ENCODE measurements at regions not wholly inside any gene's neighbourhood (a gene's known extent, or its start where the extent isn't known, plus 50 kb on each side); places are given as distances from the start of the nearest gene placed in this dataset.

GRCh38 chr11:110896358-110896757 is 184.1 kb upstream of the ARHGAP20 start:
- no peak for TF ChIP-seq POLR2AphosphoS5 (IDR thresholded peaks at IDR 0.05; ENCODE audit: borderline replicate concordance, low read depth, low read length)
- no peak for TF ChIP-seq EZH2 (IDR thresholded peaks at IDR 0.05)
- no peak for TF ChIP-seq FOXP2 (optimal IDR thresholded peaks at IDR 0.05; ENCODE audit: control extremely low read depth, extremely low read length, insufficient read depth)
- no peaks in the 10 kb centered on the region for H3K9me3 ChIP-seq (ENCODE audit: low read depth, low read length)
- no peak for DNase-seq (ENCODE audit: low read depth, low spot score)
- no peak overlapping the region for H3K4me3 ChIP-seq
- no peaks in the 10 kb centered on the region for H3K36me3 ChIP-seq (ENCODE audit: insufficient read depth, low read length)
- H3K9ac ChIP-seq (ENCODE audit: insufficient read length), result no peak overlapping the region
- H3K27ac ChIP-seq, result no peak overlapping the region

GRCh38 chr11:110894224-110894623 is 182.0 kb upstream of the ARHGAP20 start:
- no peak for DNase-seq (ENCODE audit: low read depth, low spot score)
- H3K9me3 ChIP-seq (ENCODE audit: low read depth, low read length), result no peaks in the 10 kb centered on the region
- no peaks in the 10 kb centered on the region for H3K36me3 ChIP-seq (ENCODE audit: insufficient read depth, low read length)
- no peak overlapping the region for H3K4me3 ChIP-seq
- no peak overlapping the region for H3K27ac ChIP-seq
- TF ChIP-seq EZH2 (IDR thresholded peaks at IDR 0.05) (no peak), FOXP2 (optimal IDR thresholded peaks at IDR 0.05; ENCODE audit: control extremely low read depth, extremely low read length, insufficient read depth) (no peak), POLR2AphosphoS5 (IDR thresholded peaks at IDR 0.05; ENCODE audit: borderline replicate concordance, low read depth, low read length) (no peak)
- no peak overlapping the region for H3K9ac ChIP-seq (ENCODE audit: insufficient read length)

GRCh38 chr11:110892741-110893285 is 180.6 kb upstream of the ARHGAP20 start:
- H3K27ac ChIP-seq, result no peak overlapping the region
- no peak overlapping the region for H3K9ac ChIP-seq (ENCODE audit: insufficient read length)
- no peak for DNase-seq (ENCODE audit: low read depth, low spot score)
- no peaks in the 10 kb centered on the region for H3K9me3 ChIP-seq (ENCODE audit: low read depth, low read length)
- TF ChIP-seq EZH2 (IDR thresholded peaks at IDR 0.05) (no peak), FOXP2 (optimal IDR thresholded peaks at IDR 0.05; ENCODE audit: control extremely low read depth, extremely low read length, insufficient read depth) (no peak), POLR2AphosphoS5 (IDR thresholded peaks at IDR 0.05; ENCODE audit: borderline replicate concordance, low read depth, low read length) (no peak)
- no peak overlapping the region for H3K4me3 ChIP-seq
- no peaks in the 10 kb centered on the region for H3K36me3 ChIP-seq (ENCODE audit: insufficient read depth, low read length)

GRCh38 chr11:110891411-110891810 is 179.2 kb upstream of the ARHGAP20 start:
- no peak overlapping the region for H3K9ac ChIP-seq (ENCODE audit: insufficient read length)
- no peak for DNase-seq (ENCODE audit: low read depth, low spot score)
- no peaks in the 10 kb centered on the region for H3K36me3 ChIP-seq (ENCODE audit: insufficient read depth, low read length)
- no peaks in the 10 kb centered on the region for H3K9me3 ChIP-seq (ENCODE audit: low read depth, low read length)
- TF ChIP-seq FOXP2 (optimal IDR thresholded peaks at IDR 0.05; ENCODE audit: control extremely low read depth, extremely low read length, insufficient read depth) (no peak), EZH2 (IDR thresholded peaks at IDR 0.05) (no peak), POLR2AphosphoS5 (IDR thresholded peaks at IDR 0.05; ENCODE audit: borderline replicate concordance, low read depth, low read length) (no peak)
- no peak overlapping the region for H3K4me3 ChIP-seq
- H3K27ac ChIP-seq, result no peak overlapping the region

GRCh38 chr11:110890995-110891394 is 178.8 kb upstream of the ARHGAP20 start:
- no peak for TF ChIP-seq POLR2AphosphoS5 (IDR thresholded peaks at IDR 0.05; ENCODE audit: borderline replicate concordance, low read depth, low read length)
- no peak for TF ChIP-seq EZH2 (IDR thresholded peaks at IDR 0.05)
- no peak for TF ChIP-seq FOXP2 (optimal IDR thresholded peaks at IDR 0.05; ENCODE audit: control extremely low read depth, extremely low read length, insufficient read depth)
- H3K27ac ChIP-seq, result no peak overlapping the region
- H3K36me3 ChIP-seq (ENCODE audit: insufficient read depth, low read length), result no peaks in the 10 kb centered on the region
- no peak overlapping the region for H3K4me3 ChIP-seq
- H3K9me3 ChIP-seq (ENCODE audit: low read depth, low read length), result no peaks in the 10 kb centered on the region
- DNase-seq (ENCODE audit: low read depth, low spot score), result no peak
- no peak overlapping the region for H3K9ac ChIP-seq (ENCODE audit: insufficient read length)

GRCh38 chr11:110886288-110886970 is 174.2 kb upstream of the ARHGAP20 start:
- H3K9ac ChIP-seq (ENCODE audit: insufficient read length), result no peak overlapping the region
- no peak for TF ChIP-seq EZH2 (IDR thresholded peaks at IDR 0.05)
- TF ChIP-seq POLR2AphosphoS5 (IDR thresholded peaks at IDR 0.05; ENCODE audit: borderline replicate concordance, low read depth, low read length), result no peak
- TF ChIP-seq FOXP2 (optimal IDR thresholded peaks at IDR 0.05; ENCODE audit: control extremely low read depth, extremely low read length, insufficient read depth), result no peak
- DNase-seq (ENCODE audit: low read depth, low spot score), result no peak
- H3K9me3 ChIP-seq (ENCODE audit: low read depth, low read length), result no peaks in the 10 kb centered on the region
- no peak overlapping the region for H3K4me3 ChIP-seq
- H3K36me3 ChIP-seq (ENCODE audit: insufficient read depth, low read length), result no peaks in the 10 kb centered on the region
- no peak overlapping the region for H3K27ac ChIP-seq

GRCh38 chr11:110883256-110883655 is 171.0 kb upstream of the ARHGAP20 start:
- DNase-seq (ENCODE audit: low read depth, low spot score), result no peak
- no peak overlapping the region for H3K9ac ChIP-seq (ENCODE audit: insufficient read length)
- no peaks in the 10 kb centered on the region for H3K36me3 ChIP-seq (ENCODE audit: insufficient read depth, low read length)
- TF ChIP-seq POLR2AphosphoS5 (IDR thresholded peaks at IDR 0.05; ENCODE audit: borderline replicate concordance, low read depth, low read length), result no peak
- TF ChIP-seq FOXP2 (optimal IDR thresholded peaks at IDR 0.05; ENCODE audit: control extremely low read depth, extremely low read length, insufficient read depth), result no peak
- TF ChIP-seq EZH2 (IDR thresholded peaks at IDR 0.05), result no peak
- H3K4me3 ChIP-seq, result no peak overlapping the region
- H3K9me3 ChIP-seq (ENCODE audit: low read depth, low read length), result no peaks in the 10 kb centered on the region
- no peak overlapping the region for H3K27ac ChIP-seq

GRCh38 chr11:110878513-110878912 is 166.3 kb upstream of the ARHGAP20 start:
- no peak for DNase-seq (ENCODE audit: low read depth, low spot score)
- TF ChIP-seq FOXP2 (optimal IDR thresholded peaks at IDR 0.05; ENCODE audit: control extremely low read depth, extremely low read length, insufficient read depth) (no peak), POLR2AphosphoS5 (IDR thresholded peaks at IDR 0.05; ENCODE audit: borderline replicate concordance, low read depth, low read length) (no peak), EZH2 (IDR thresholded peaks at IDR 0.05) (no peak)
- Histone ChIP-seq H3K4me3 (no peak overlapping the region), H3K9me3 (ENCODE audit: low read depth, low read length) (no peaks in the 10 kb centered on the region), H3K27ac (no peak overlapping the region), H3K36me3 (ENCODE audit: insufficient read depth, low read length) (no peaks in the 10 kb centered on the region), H3K9ac (ENCODE audit: insufficient read length) (no peak overlapping the region)

Measured in SK-N-MC (cell line).